GM10248 (cell line): ENCODE measurements at regions not wholly inside any gene's neighbourhood (a gene's known extent, or its start where the extent isn't known, plus 50 kb on each side); places are given as distances from the start of the nearest gene placed in this dataset.
"Not testable (repeated sequence)": the region's sequence is repeated elsewhere in the genome, so short reads cannot be mapped to it uniquely, and the experiment has no call there.

Source experiments
- CTCF ChIA-PET: fragments of 300-600 bp; sonication (Branson Sonifier 250); formaldehyde crosslinking; extraction: SDS; loops from one replicate; lab custom pipeline; 2021; ENCODE audit warnings: antibody characterized with exemption; lab: Yijun Ruan, JAX
- POLR2A ChIA-PET: fragments of 350-650 bp; sonication (Branson Sonifier 250); formaldehyde crosslinking; extraction: SDS; loops from one replicate; lab custom pipeline; 2020; ENCODE audit warnings: antibody characterized with exemption; lab: Yijun Ruan, JAX
- DNase-seq: peaks from one replicate; pipeline ENCODE4 v3.0.0; 2012; ENCODE audit errors: extremely low spot score
- CTCF ChIP-seq: IDR thresholded peaks from 2 replicates; pipeline ENCODE4 v1.5.1; 2012; ENCODE audit warnings: mild to moderate bottlenecking, low read depth; ENCODE audit errors: extremely low read depth, missing control alignments, control extremely low read depth

- ChIA-PET CTCF (no interaction called here), POLR2A (no interaction called here)
- no peak for DNase-seq
- no peak for TF ChIP-seq CTCF
Observed at GRCh38 chr5:171714851-171715250, 70.8 kb upstream of the SMIM23 start.

DNA sequence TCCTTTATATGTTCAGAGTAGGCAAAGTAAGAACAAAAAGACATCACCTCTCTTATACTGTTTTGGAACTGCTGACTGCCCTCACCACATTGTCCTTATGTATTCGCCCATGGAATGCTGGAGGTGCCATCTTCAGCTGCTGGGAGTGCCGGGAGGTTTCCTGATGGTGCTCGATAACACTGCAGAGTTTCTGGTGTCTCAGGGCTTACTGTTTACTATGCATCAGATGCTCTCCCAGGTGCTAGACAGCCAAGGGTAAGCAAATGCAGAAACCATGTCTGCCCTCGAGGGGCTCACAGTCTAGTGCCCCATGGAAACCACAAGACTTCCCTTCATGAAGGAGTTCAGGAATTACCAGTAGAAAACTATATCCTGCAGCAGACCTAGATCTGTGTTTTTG, 70.1 kb upstream of the SMIM23 start:
- POLR2A ChIA-PET: no interaction called here
- no peak for DNase-seq

GRCh38 chr5:171720086-171720485, 65.5 kb upstream of the SMIM23 start:
- POLR2A ChIA-PET: no interaction called here
- CTCF ChIA-PET: no interaction called here

More for the DNA sequence above, 70.1 kb upstream of the SMIM23 start:
- CTCF ChIA-PET: no interaction called here
- no peak for TF ChIP-seq CTCF

DNA sequence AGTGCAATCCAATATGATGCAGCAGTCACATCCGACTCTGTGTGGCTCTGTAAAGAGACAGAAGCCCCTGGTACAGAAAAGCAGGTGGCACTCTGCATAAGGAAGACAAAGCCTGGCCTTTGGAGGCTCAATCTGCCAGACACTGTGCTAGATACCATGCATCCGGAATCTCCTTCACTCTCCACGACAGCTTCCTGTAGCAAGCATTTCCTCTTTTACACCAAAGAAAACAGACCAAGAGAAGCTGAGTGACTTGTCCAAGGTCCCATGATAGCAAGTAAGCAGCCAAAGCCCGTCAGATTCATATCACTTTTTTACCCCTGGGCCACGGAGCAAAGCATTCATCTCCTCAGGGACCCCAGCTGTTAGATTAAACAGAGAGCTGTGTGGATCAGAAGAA, 64.2 kb upstream of the SMIM23 start:
- no peak for DNase-seq
- no peak for TF ChIP-seq CTCF
- ChIA-PET POLR2A (no interaction called here), CTCF (interaction anchor here (0.8 to 1.5 kb wide), 3 partner anchors 12 to 53 kb away, joined by 3 to 5 read pairs (median 3); no protein-coding TSS in a partner anchor)

More at GRCh38 chr5:171720086-171720485, 65.5 kb upstream of the SMIM23 start:
- TF ChIP-seq CTCF: no peak
- DNase-seq: no peak

DNA sequence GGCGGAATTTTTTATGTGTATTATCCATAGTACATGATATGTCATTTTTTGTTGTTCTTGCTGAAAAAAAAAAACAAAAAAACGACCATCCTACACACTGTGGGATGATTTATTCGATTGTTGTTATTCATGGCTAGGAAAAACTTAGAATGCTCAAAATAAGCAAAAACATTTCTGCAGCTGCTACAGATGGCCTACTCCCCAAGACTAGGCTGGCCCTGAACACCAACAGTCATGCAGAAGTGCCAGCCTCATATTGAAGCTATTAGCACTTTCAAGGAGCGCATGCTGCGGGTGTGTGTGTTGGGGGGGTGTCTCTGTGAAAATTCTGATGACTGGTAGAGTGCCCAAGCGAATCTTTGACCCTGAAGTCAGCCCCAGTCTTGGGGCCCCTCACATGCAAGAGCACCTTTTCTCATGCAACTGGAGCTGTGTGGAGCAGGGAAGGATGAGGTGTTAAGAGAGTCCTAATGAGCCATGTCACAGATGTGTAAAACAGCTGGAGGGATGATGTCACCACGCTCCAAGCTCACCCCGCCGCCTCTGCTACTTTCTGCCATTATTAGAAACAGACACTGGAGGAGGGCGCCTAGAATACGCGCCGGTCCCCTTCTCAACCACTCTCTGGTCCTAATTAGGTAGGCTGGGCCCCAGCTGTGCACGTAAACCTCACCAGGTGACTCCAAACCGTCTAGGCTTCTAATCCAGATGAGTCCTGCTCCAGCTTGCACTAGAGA, 61.0 kb upstream of the SMIM23 start:
- no peak for TF ChIP-seq CTCF
- ChIA-PET POLR2A (no interaction called here), CTCF (interaction anchor here (0.8 to 1.0 kb wide), 2 partner anchors 9 to 27 kb away, joined by 3 read pairs; no protein-coding TSS in a partner anchor)
- DNase-seq: no peak

DNA sequence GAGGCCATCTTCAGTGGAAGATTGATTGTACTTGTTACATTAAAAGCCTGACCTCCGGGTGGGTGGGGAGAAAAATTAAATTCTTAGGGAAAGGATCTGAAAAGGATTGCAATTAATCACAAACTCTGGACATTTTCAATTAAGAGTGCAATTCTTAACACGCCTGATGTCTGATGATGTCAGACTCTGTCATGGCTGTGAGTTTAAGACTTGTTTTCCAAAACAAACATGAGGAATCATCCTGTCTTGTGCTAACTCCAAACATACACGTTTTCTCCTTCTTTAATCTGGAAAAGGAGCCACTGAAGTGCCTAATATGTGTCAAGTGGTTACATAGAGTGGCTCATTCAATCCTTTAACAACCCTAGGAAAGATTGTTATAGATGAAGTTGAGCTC, 60.4 kb upstream of the SMIM23 start:
- no peak for TF ChIP-seq CTCF
- ChIA-PET CTCF (no interaction called here), POLR2A (no interaction called here)
- no peak for DNase-seq

- POLR2A ChIA-PET, CTCF ChIA-PET, DNase-seq: not testable (repeated sequence)
Observed at GRCh38 chr5:171726819-171727218, 58.8 kb upstream of the SMIM23 start.
